Left lung (tissue), 4 donors: ENCODE measurements at regions not wholly inside any gene's neighbourhood (a gene's known extent, or its start where the extent isn't known, plus 50 kb on each side); places are given as distances from the start of the nearest gene placed in this dataset.
"Not testable (repeated sequence)": the region's sequence is repeated elsewhere in the genome, so short reads cannot be mapped to it uniquely, and the experiment has no call there.

Experiments
- ATAC-seq: fragments of 200-7000 bp; cut with Tn5 transposase; one replicate; pipeline ENCODE4 v1.9.1; 2020; ENCODE audit warnings: moderate library complexity
- DNase-seq, 4 donors: peaks; one replicate each; pipeline ENCODE4 v3.0.0-alpha.2; 2013 to 2020
- H3K27ac ChIP-seq, 2 donors: fragments of 200-600 bp; sonication (generic) in 1 of 2; one replicate each; pipeline versions ENCODE4 v1.5.0 to v1.8.0; 2020 to 2021
- H3K27me3 ChIP-seq, 2 donors: fragments of 200-600 bp; sonication (generic) in 1 of 2; one replicate each; pipeline versions ENCODE4 v1.5.0 to v1.8.0; 2020 to 2021
- H3K36me3 ChIP-seq, 2 donors: fragments of 200-600 bp; sonication (generic) in 1 of 2; one replicate each; pipeline versions ENCODE4 v1.5.0 to v1.8.0; 2020 to 2021
- H3K4me1 ChIP-seq, 2 donors: fragments of 200-600 bp; one replicate each; pipeline ENCODE4 v1.8.0; 2021
- H3K4me3 ChIP-seq, 2 donors: fragments of 200-600 bp; sonication (generic) in 1 of 2; one replicate each; pipeline versions ENCODE4 v1.5.0 to v1.8.0; 2020 to 2021; ENCODE audit warnings: mild to moderate bottlenecking in 1 of 2
- H3K9me3 ChIP-seq, 2 donors: fragments of 200-600 bp; sonication (generic) in 1 of 2; one replicate each; pipeline versions ENCODE4 v1.5.0 to v1.8.0; 2020 to 2021
- CTCF ChIP-seq, 2 donors: fragments of 200-600 bp; sonication (generic) in 1 of 2; IDR thresholded peaks; one replicate each; pipeline versions ENCODE4 v1.5.0 to v1.8.0; 2021; ENCODE audit warnings: antibody characterized with exemption in 2 of 2
- intact Hi-C, 2 donors: fragments of 100-400 bp; cut with DNase I; formaldehyde crosslinking; loops; one replicate each; pipeline versions ENCODE4 v1.11.2 to v1.14.2; 2022
- donor health status: DM: no; HTN: yes; CAD: no.
- donor health status: DM: no; HTN: no; CAD: no.

- H3K4me3 ChIP-seq, result no peak overlapping the region
- H3K9me3 ChIP-seq, result peaks cover 0 to 14% of the 10 kb centered on the region in 2 donors
- no peak for DNase-seq
- H3K36me3 ChIP-seq, result no peaks in the 10 kb centered on the region
- no peak overlapping the region for H3K27ac ChIP-seq
- ATAC-seq, result no peak
- intact Hi-C loops, result no loop called here
- H3K27me3 ChIP-seq, result no peaks in the 10 kb centered on the region
- no peaks in the 10 kb centered on the region for H3K4me1 ChIP-seq
- TF ChIP-seq CTCF (IDR thresholded peaks at IDR 0.05), result no peak
These were observed 603.9 kb upstream of the SLC35B3 start for GRCh38 chr6:9039258-9039657.

- ATAC-seq, result no peak
- intact Hi-C loops, result no loop called here
- no peak for DNase-seq
These were observed 592.7 kb upstream of the SLC35B3 start for GRCh38 chr6:9028086-9028485.

GRCh38 chr6:9025796-9026394 is 590.5 kb upstream of the SLC35B3 start:
- DNase-seq (no peak), ATAC-seq (no peak)
- H3K4me1 ChIP-seq, result no peaks in the 10 kb centered on the region
- no peaks in the 10 kb centered on the region for H3K36me3 ChIP-seq
- intact Hi-C loops, result no loop called here
- no peak overlapping the region for H3K27ac ChIP-seq
- TF ChIP-seq CTCF (IDR thresholded peaks at IDR 0.05), result no peak
- no peak overlapping the region for H3K4me3 ChIP-seq
- no peaks in the 10 kb centered on the region for H3K27me3 ChIP-seq
- peaks cover 0 to 4% of the 10 kb centered on the region in 2 donors for H3K9me3 ChIP-seq

More at GRCh38 chr6:9028086-9028485, 592.7 kb upstream of the SLC35B3 start:
- Histone ChIP-seq H3K4me1 (no peaks in the 10 kb centered on the region), H3K27ac (no peak overlapping the region), H3K4me3 (no peak overlapping the region), H3K27me3 (no peaks in the 10 kb centered on the region), H3K9me3 (peaks cover 0 to 4% of the 10 kb centered on the region in 2 donors), H3K36me3 (no peaks in the 10 kb centered on the region)
- TF ChIP-seq CTCF (IDR thresholded peaks at IDR 0.05), result no peak

- H3K9me3 ChIP-seq, result peaks cover 0 to 4% of the 10 kb centered on the region in 2 donors
- TF ChIP-seq CTCF (IDR thresholded peaks at IDR 0.05), result no peak
- no peak overlapping the region for H3K4me3 ChIP-seq
- DNase-seq (no peak), ATAC-seq (no peak)
- no peaks in the 10 kb centered on the region for H3K4me1 ChIP-seq
- intact Hi-C loops, result no loop called here
- no peaks in the 10 kb centered on the region for H3K27me3 ChIP-seq
- no peaks in the 10 kb centered on the region for H3K36me3 ChIP-seq
- H3K27ac ChIP-seq, result no peak overlapping the region
These were observed 589.9 kb upstream of the SLC35B3 start for GRCh38 chr6:9025228-9025627.

GRCh38 chr6:9024246-9024645 is 588.9 kb upstream of the SLC35B3 start:
- ATAC-seq, H3K9me3 ChIP-seq, H3K4me3 ChIP-seq, intact Hi-C loops, H3K4me1 ChIP-seq, H3K27ac ChIP-seq, H3K27me3 ChIP-seq, H3K36me3 ChIP-seq: not testable (repeated sequence)
- peak in 1 of 4 donors; percentile 69 for DNase-seq

GRCh38 chr6:9020001-9020400 is 584.7 kb upstream of the SLC35B3 start:
- Histone ChIP-seq H3K4me3 (no peak overlapping the region), H3K9me3 (peaks cover 0 to 5% of the 10 kb centered on the region in 2 donors), H3K36me3 (no peaks in the 10 kb centered on the region), H3K27ac (no peak overlapping the region), H3K27me3 (no peaks in the 10 kb centered on the region), H3K4me1 (no peaks in the 10 kb centered on the region)
- ATAC-seq (no peak), DNase-seq (no peak)
- TF ChIP-seq CTCF (IDR thresholded peaks at IDR 0.05), result no peak
- intact Hi-C loops, result no loop called here
